B cell (primary cell): ENCODE measurements at regions not wholly inside any gene's neighbourhood (a gene's known extent, or its start where the extent isn't known, plus 50 kb on each side); places are given as distances from the start of the nearest gene placed in this dataset.

Source experiments
- ATAC-seq: fragments of 200-7000 bp; cut with Tn5 transposase; one replicate; pipeline ENCODE4 v1.10.0; 2021; ENCODE audit warnings: low read depth, mild to moderate bottlenecking, moderate number of reproducible peaks, moderate library complexity
- CTCF ChIA-PET: fragments of 350-600 bp; sonication (Branson Sonifier 250); formaldehyde crosslinking; loops from one replicate; lab custom pipeline; 2021; ENCODE audit warnings: antibody characterized with exemption, inconsistent platforms; lab: Charles Lee
- POLR2A ChIA-PET: fragments of 350-600 bp; sonication (Branson Sonifier 250); formaldehyde crosslinking; loops from one replicate; lab custom pipeline; 2021; ENCODE audit warnings: antibody characterized with exemption; lab: Charles Lee
- DNase-seq: peaks from one replicate; pipeline ENCODE4 v3.0.0; 2013
- H2AFZ ChIP-seq: 2 replicates; pipeline ENCODE4 v1.6.1; 2012; ENCODE audit warnings: mild to moderate bottlenecking, low read depth, low read length; ENCODE audit not compliant: insufficient read depth, poor library complexity, severe bottlenecking
- H3K27ac ChIP-seq, 2 donors: 1 replicate in 1 of 2; 2 replicates in 1 of 2; pipeline ENCODE4 v1.5.1; 2012 to 2013; ENCODE audit warnings: low read length in 2 of 2, mild to moderate bottlenecking in 2 of 2, moderate library complexity in 1 of 2
- H3K27me3 ChIP-seq, 4 experiments: fragments of 200-600 bp in 1 of 4; sonication (generic) in 1 of 4; replicated peaks in 1 of 4; 1 replicate in 2 of 4; 2 replicates in 2 of 4; pipeline versions ENCODE4 v1.6.1 to v1.7.0; 2013 to 2016; ENCODE audit warnings: low read length in 3 of 4, mild to moderate bottlenecking in 2 of 4, mixed read lengths in 1 of 4, moderate library complexity in 1 of 4; ENCODE audit not compliant: insufficient read depth in 4 of 4, control insufficient read depth in 3 of 4; ENCODE audit errors: control extremely low read depth in 1 of 4
- H3K36me3 ChIP-seq, 2 experiments: replicated peaks in 1 of 2; 1 replicate in 1 of 2; 2 replicates in 1 of 2; pipeline versions ENCODE4 v1.6.1 to v1.7.1; 2013; ENCODE audit warnings: low read length in 1 of 2; ENCODE audit not compliant: insufficient read depth in 2 of 2, control insufficient read depth in 1 of 2; ENCODE audit errors: control extremely low read depth in 1 of 2, extremely low read depth in 1 of 2
- H3K4me1 ChIP-seq, 2 donors: fragments of 200-600 bp in 1 of 2; sonication (generic) in 1 of 2; 1 replicate in 1 of 2; 2 replicates in 1 of 2; pipeline versions ENCODE4 v1.5.1 to v1.6.1; 2013 to 2017; ENCODE audit warnings: low read length in 2 of 2; ENCODE audit not compliant: control insufficient read depth in 2 of 2, insufficient read depth in 2 of 2
- H3K4me2 ChIP-seq: replicated peaks from 2 replicates; pipeline ENCODE3; 2012; ENCODE audit warnings: mild to moderate bottlenecking, low read depth, low read length; ENCODE audit not compliant: poor library complexity, severe bottlenecking
- H3K4me3 ChIP-seq, 5 experiments: fragments of 200-600 bp in 1 of 5; sonication (generic) in 1 of 5; 1 replicate in 3 of 5; 2 replicates in 2 of 5; pipeline versions ENCODE4 v1.5.1 to v1.7.0; 2011 to 2016; ENCODE audit warnings: low read length in 4 of 5, mild to moderate bottlenecking in 4 of 5, low read depth in 2 of 5, control low read depth in 1 of 5, moderate library complexity in 1 of 5; ENCODE audit not compliant: insufficient read depth in 1 of 5; ENCODE audit errors: control extremely low read depth in 1 of 5, extremely low read depth in 1 of 5
- H3K79me2 ChIP-seq: fragments of 200-600 bp; sonication (generic); one replicate; pipeline ENCODE4 v1.6.0; 2016; ENCODE audit warnings: low read length; ENCODE audit not compliant: control insufficient read depth, insufficient read depth
- H3K9ac ChIP-seq: fragments of 200-600 bp; sonication (generic); 2 replicates; pipeline ENCODE4 v1.6.1; 2017; ENCODE audit warnings: mild to moderate bottlenecking, low read length, moderate library complexity
- H3K9me3 ChIP-seq, 3 donors: one replicate each; pipeline versions ENCODE4 v1.6.1 to v1.7.1; 2013; ENCODE audit warnings: low read length in 2 of 3; ENCODE audit not compliant: control insufficient read depth in 2 of 3, insufficient read depth in 1 of 3; ENCODE audit errors: control extremely low read depth in 1 of 3
- H4K20me1 ChIP-seq: 2 replicates; pipeline ENCODE4 v1.6.0; 2012; ENCODE audit warnings: mild to moderate bottlenecking, low read length; ENCODE audit not compliant: insufficient read depth, control insufficient read depth, poor library complexity, severe bottlenecking
- H3K27ac Mint-ChIP-seq: one replicate; pipeline ENCODE4 v1.8.0; 2021; ENCODE audit warnings: mixed read lengths
- H3K27me3 Mint-ChIP-seq: one replicate; pipeline ENCODE4 v1.8.0; 2021; ENCODE audit warnings: mixed read lengths
- H3K4me1 Mint-ChIP-seq: one replicate; pipeline ENCODE4 v1.8.0; 2021; ENCODE audit warnings: mixed read lengths
- H3K4me3 Mint-ChIP-seq: one replicate; pipeline ENCODE4 v1.8.0; 2021; ENCODE audit warnings: mixed read lengths
- H3K9me3 Mint-ChIP-seq: one replicate; pipeline ENCODE4 v1.8.0; 2022; ENCODE audit warnings: mixed read lengths; ENCODE audit not compliant: insufficient read depth
- CTCF ChIP-seq: fragments of 200-600 bp; IDR thresholded peaks from one replicate; pipeline ENCODE4 v1.8.0; 2022; ENCODE audit warnings: antibody characterized with exemption, mild to moderate bottlenecking
- EZH2 ChIP-seq: IDR thresholded peaks from 2 replicates; pipeline ENCODE4 v1.6.1; 2012; ENCODE audit warnings: borderline replicate concordance, low read depth, mild to moderate bottlenecking, moderate library complexity, low read length; ENCODE audit not compliant: insufficient read depth, poor library complexity, severe bottlenecking
- WGBS: methylation state at CpG from one replicate; pipeline ENCODE4 v1.1.5; 2013; ENCODE audit warnings: missing lambda C conversion rate; ENCODE audit not compliant: insufficient coverage; 5-methylcytosine and 5-hydroxymethylcytosine counted together
- intact Hi-C: fragments of 100-400 bp; cut with micrococcal nuclease; formaldehyde crosslinking; loops from one replicate; pipeline ENCODE4 v1.10.0; 2022

GRCh38 chr12:72102150-72102549 lies 163.5 kb downstream of the TPH2 start:
- Histone ChIP-seq H3K9ac (no peak overlapping the region), H3K4me3 (no peak overlapping the region), H3K27ac (no peak overlapping the region), H3K9me3 (no peaks in the 10 kb centered on the region), H3K4me1 (no peaks in the 10 kb centered on the region), H3K36me3 (no peaks in the 10 kb centered on the region), H3K27me3 (no peaks in the 10 kb centered on the region), H3K79me2 (no peaks in the 10 kb centered on the region), H2AFZ (no peak overlapping the region), H4K20me1 (no peaks in the 10 kb centered on the region), H3K4me2 (no peak overlapping the region)
- H3K9me3 Mint-ChIP-seq = no peaks in the 10 kb centered on the region
- TF ChIP-seq EZH2 (no peak), CTCF (no peak)
- ChIA-PET CTCF (no interaction called here), POLR2A (no interaction called here)
- WGBS = 33% methylated on average over 1 of the region's 3 CpGs
- no peak for ATAC-seq
- no peak overlapping the region for H3K27ac Mint-ChIP-seq
- H3K4me1 Mint-ChIP-seq = no peaks in the 10 kb centered on the region
- no peaks in the 10 kb centered on the region for H3K27me3 Mint-ChIP-seq
- no peak for DNase-seq
- intact Hi-C loops = no loop called here
- H3K4me3 Mint-ChIP-seq = no peak overlapping the region

- H3K27me3 ChIP-seq = no peaks in the 10 kb centered on the region
- no peaks in the 10 kb centered on the region for H3K9me3 ChIP-seq
- POLR2A ChIA-PET = no interaction called here
- Mint-ChIP-seq H3K4me3 (no peak overlapping the region), H3K9me3 (no peaks in the 10 kb centered on the region), H3K27ac (no peak overlapping the region), H3K4me1 (no peaks in the 10 kb centered on the region), H3K27me3 (no peaks in the 10 kb centered on the region)
- no peak overlapping the region for H3K9ac ChIP-seq
- CTCF ChIA-PET = no interaction called here
- TF ChIP-seq CTCF (no peak), EZH2 (no peak)
- no peak overlapping the region for H3K4me2 ChIP-seq
- DNase-seq = no peak
- H3K4me1 ChIP-seq = no peaks in the 10 kb centered on the region
- no peak for ATAC-seq
- no peaks in the 10 kb centered on the region for H3K36me3 ChIP-seq
- no peaks in the 10 kb centered on the region for H4K20me1 ChIP-seq
- intact Hi-C loops = no loop called here
- no peak overlapping the region for H3K27ac ChIP-seq
- H2AFZ ChIP-seq = no peak overlapping the region
- H3K79me2 ChIP-seq = no peaks in the 10 kb centered on the region
- no peak overlapping the region for H3K4me3 ChIP-seq
Observed at GRCh38 chr12:72105849-72106248, 166.3 kb upstream of the TRHDE start.
